GM23338 (cell line): ENCODE measurements at regions not wholly inside any gene's neighbourhood (a gene's known extent, or its start where the extent isn't known, plus 50 kb on each side); places are given as distances from the start of the nearest gene placed in this dataset.

Source experiments
- ATAC-seq: fragments of 200-7000 bp; cut with Tn5 transposase; 3 replicates; pipeline ENCODE4 v1.9.1; 2020
- DNase-seq: peaks from one replicate; pipeline ENCODE4 v3.0.0-alpha.2; 2015; ENCODE audit warnings: low spot score
- H2AFZ ChIP-seq: fragments of 200-600 bp; sonication (generic); 2 replicates; pipeline ENCODE4 v1.8.0; 2016; ENCODE audit warnings: antibody characterized with exemption, mild to moderate bottlenecking, moderate library complexity
- H3F3A ChIP-seq: fragments of 200-600 bp; sonication (generic); replicated peaks from 2 replicates; pipeline ENCODE4 v1.8.0; 2017; ENCODE audit warnings: antibody characterized with exemption, mixed run types, low read depth
- H3K27ac ChIP-seq: fragments of 200-600 bp; sonication (generic); 2 replicates; pipeline ENCODE4 v1.6.1; 2016; ENCODE audit warnings: low read depth
- H3K27me3 ChIP-seq: fragments of 200-600 bp; sonication (generic); 2 replicates; pipeline ENCODE4 v1.8.0; 2016; ENCODE audit warnings: mild to moderate bottlenecking, mixed run types, moderate library complexity; ENCODE audit not compliant: insufficient read depth
- H3K36me3 ChIP-seq: fragments of 200-600 bp; sonication (generic); 2 replicates; pipeline ENCODE4 v1.8.0; 2016; ENCODE audit warnings: mild to moderate bottlenecking; ENCODE audit not compliant: insufficient read depth
- H3K4me1 ChIP-seq: fragments of 200-600 bp; sonication (generic); 2 replicates; pipeline ENCODE4 v1.8.0; 2016; ENCODE audit warnings: mild to moderate bottlenecking, moderate library complexity; ENCODE audit not compliant: insufficient read depth
- H3K4me2 ChIP-seq: fragments of 200-600 bp; sonication (generic); 2 replicates; pipeline ENCODE4 v1.7.1; 2017; ENCODE audit warnings: mixed run types
- H3K4me3 ChIP-seq: fragments of 200-600 bp; sonication (generic); 2 replicates; pipeline ENCODE4 v1.6.1; 2016; ENCODE audit warnings: mixed run types
- H3K79me2 ChIP-seq: fragments of 200-600 bp; sonication (generic); replicated peaks from 2 replicates; pipeline ENCODE4 v1.8.0; 2017; ENCODE audit warnings: mild to moderate bottlenecking; ENCODE audit not compliant: insufficient read depth
- H3K9me2 ChIP-seq: fragments of 200-600 bp; sonication (generic); 2 replicates; pipeline ENCODE4 v1.8.0; 2017; ENCODE audit not compliant: insufficient read depth
- H4K20me1 ChIP-seq: fragments of 200-600 bp; sonication (generic); replicated peaks from 2 replicates; pipeline ENCODE4 v1.8.0; 2017; ENCODE audit warnings: mild to moderate bottlenecking; ENCODE audit not compliant: insufficient read depth
- H3K27ac Mint-ChIP-seq: 2 replicates; pipeline ENCODE4 v1.8.0; 2020; ENCODE audit warnings: inconsistent platforms, mild to moderate bottlenecking, moderate library complexity, mixed read lengths
- H3K27me3 Mint-ChIP-seq: 3 replicates; pipeline ENCODE4 v1.8.0; 2022; ENCODE audit warnings: low read depth, mild to moderate bottlenecking, moderate library complexity, mixed read lengths, inconsistent platforms; ENCODE audit not compliant: insufficient read depth, poor library complexity
- H3K36me3 Mint-ChIP-seq: 3 replicates; pipeline ENCODE4 v1.8.0; 2021; ENCODE audit warnings: low read depth, mild to moderate bottlenecking, inconsistent platforms, moderate library complexity, mixed read lengths
- H3K4me1 Mint-ChIP-seq: 3 replicates; pipeline ENCODE4 v1.8.0; 2020; ENCODE audit warnings: mild to moderate bottlenecking, inconsistent platforms, mixed read lengths
- H3K4me3 Mint-ChIP-seq: 3 replicates; pipeline ENCODE4 v1.8.0; 2021; ENCODE audit warnings: moderate library complexity, mild to moderate bottlenecking, inconsistent platforms, mixed read lengths
- H3K9me3 Mint-ChIP-seq: 3 replicates; pipeline ENCODE4 v1.8.0; 2020; ENCODE audit warnings: moderate library complexity, mild to moderate bottlenecking, inconsistent platforms, mixed read lengths
- CREB1 ChIP-seq: fragments of 250-450 bp; sonication (Bioruptor Pico); IDR thresholded peaks from 2 replicates; pipeline ENCODE4 v1.5.0; 2020; ENCODE audit warnings: low read depth, mild to moderate bottlenecking, moderate library complexity
- ETS1 ChIP-seq: IDR thresholded peaks from 2 replicates; pipeline ENCODE4 v1.6.1; 2016; ENCODE audit warnings: antibody characterized with exemption
- EZH2 ChIP-seq: fragments of 200-600 bp; sonication (generic); IDR thresholded peaks from one replicate; pipeline ENCODE4 v1.8.0; 2017; ENCODE audit warnings: antibody characterized with exemption, mild to moderate bottlenecking, low read depth; ENCODE audit not compliant: unreplicated experiment
- EZH2phosphoT487 ChIP-seq: fragments of 200-600 bp; sonication (generic); IDR thresholded peaks from one replicate; pipeline ENCODE4 v1.8.1; 2018; ENCODE audit warnings: antibody characterized with exemption; ENCODE audit not compliant: unreplicated experiment
- JUNB ChIP-seq: IDR thresholded peaks from one replicate; pipeline ENCODE4 v1.6.1; 2016; ENCODE audit warnings: antibody characterized with exemption; ENCODE audit not compliant: unreplicated experiment
- NANOG ChIP-seq: IDR thresholded peaks from 2 replicates; pipeline ENCODE4 v1.6.1; 2016; ENCODE audit warnings: antibody characterized with exemption, borderline replicate concordance
- POLR2AphosphoS5 ChIP-seq: IDR thresholded peaks from 2 replicates; pipeline ENCODE4 v1.6.1; 2016; ENCODE audit warnings: antibody characterized with exemption, low read depth
- STAT1 ChIP-seq: IDR thresholded peaks from one replicate; pipeline ENCODE4 v1.6.1; 2016; ENCODE audit warnings: antibody characterized with exemption; ENCODE audit not compliant: unreplicated experiment
- ZNF114 ChIP-seq: fragments of 250-450 bp; sonication (Bioruptor Pico); IDR thresholded peaks from 2 replicates; pipeline ENCODE4 v1.5.0; 2020; ENCODE audit warnings: mild to moderate bottlenecking, moderate library complexity
- ZNF331 ChIP-seq: fragments of 250-450 bp; sonication (Bioruptor Pico); IDR thresholded peaks from 2 replicates; pipeline ENCODE4 v1.5.0; 2020; ENCODE audit warnings: low read depth, mild to moderate bottlenecking, moderate library complexity
- ZNF462 ChIP-seq: fragments of 250-450 bp; sonication (Bioruptor Pico); IDR thresholded peaks from 2 replicates; pipeline ENCODE4 v1.5.0; 2020; ENCODE audit warnings: mild to moderate bottlenecking, moderate library complexity
- TF ChIP-seq, protein P1 (sequence below), 2 experiments: fragments of 200-600 bp in 1 of 2; sonication (generic) in 1 of 2; conservative IDR thresholded peaks; 2 replicates each; pipeline versions ENCODE4 v1.5.1 to v1.6.1; 2016 to 2017; ENCODE audit warnings: antibody characterized with exemption in 2 of 2, low read depth in 2 of 2, mild to moderate bottlenecking in 2 of 2, moderate library complexity in 1 of 2
- TF ChIP-seq, protein P2 (sequence below): IDR thresholded peaks from one replicate; pipeline ENCODE4 v1.6.1; 2018; ENCODE audit warnings: antibody characterized with exemption; ENCODE audit not compliant: unreplicated experiment

GRCh38 chr2:128413014-128413717 is 94.5 kb upstream of the HS6ST1 start:
- Mint-ChIP-seq H3K27ac (no peak overlapping the region), H3K36me3 (no peaks in the 10 kb centered on the region), H3K4me1 (peaks cover 23% of the 10 kb centered on the region), H3K4me3 (no peak overlapping the region), H3K27me3 (peaks cover 15% of the 10 kb centered on the region), H3K9me3 (peaks cover 7% of the 10 kb centered on the region; the same call in 1 of the 3 replicates)
- H3K9me2 ChIP-seq, result no peaks in the 10 kb centered on the region; the same call in 1 of the 2 replicates
- no peak overlapping the region for H3K4me3 ChIP-seq
- H3K4me1 ChIP-seq, result peaks cover 12% of the 10 kb centered on the region; the same call in 1 of the 2 replicates
- peak overlapping the region; percentile 69; the same call in 1 of the 2 replicates for H2AFZ ChIP-seq
- DNase-seq (no peak), ATAC-seq (no peak)
- no peaks in the 10 kb centered on the region for H3F3A ChIP-seq
- H4K20me1 ChIP-seq, result no peaks in the 10 kb centered on the region
- H3K4me2 ChIP-seq, result no peak overlapping the region
- H3K36me3 ChIP-seq, result no peaks in the 10 kb centered on the region
- no peaks in the 10 kb centered on the region for H3K79me2 ChIP-seq
- H3K27ac ChIP-seq, result no peak overlapping the region
- no peaks in the 10 kb centered on the region for H3K27me3 ChIP-seq
- TF ChIP-seq JUNB, result no peak
- TF ChIP-seq, protein P1, sequence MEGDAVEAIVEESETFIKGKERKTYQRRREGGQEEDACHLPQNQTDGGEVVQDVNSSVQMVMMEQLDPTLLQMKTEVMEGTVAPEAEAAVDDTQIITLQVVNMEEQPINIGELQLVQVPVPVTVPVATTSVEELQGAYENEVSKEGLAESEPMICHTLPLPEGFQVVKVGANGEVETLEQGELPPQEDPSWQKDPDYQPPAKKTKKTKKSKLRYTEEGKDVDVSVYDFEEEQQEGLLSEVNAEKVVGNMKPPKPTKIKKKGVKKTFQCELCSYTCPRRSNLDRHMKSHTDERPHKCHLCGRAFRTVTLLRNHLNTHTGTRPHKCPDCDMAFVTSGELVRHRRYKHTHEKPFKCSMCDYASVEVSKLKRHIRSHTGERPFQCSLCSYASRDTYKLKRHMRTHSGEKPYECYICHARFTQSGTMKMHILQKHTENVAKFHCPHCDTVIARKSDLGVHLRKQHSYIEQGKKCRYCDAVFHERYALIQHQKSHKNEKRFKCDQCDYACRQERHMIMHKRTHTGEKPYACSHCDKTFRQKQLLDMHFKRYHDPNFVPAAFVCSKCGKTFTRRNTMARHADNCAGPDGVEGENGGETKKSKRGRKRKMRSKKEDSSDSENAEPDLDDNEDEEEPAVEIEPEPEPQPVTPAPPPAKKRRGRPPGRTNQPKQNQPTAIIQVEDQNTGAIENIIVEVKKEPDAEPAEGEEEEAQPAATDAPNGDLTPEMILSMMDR (conservative IDR thresholded peaks at IDR 0.05; ENCODE audit: low read depth in 2 of 2), result no peak
- TF ChIP-seq EZH2phosphoT487, result no peak
- no peak for TF ChIP-seq ZNF331 (CRISPR knock-in tag)
- TF ChIP-seq POLR2AphosphoS5, result no peak
- no peak for TF ChIP-seq ETS1
- TF ChIP-seq ZNF462 (CRISPR knock-in tag), result no peak
- TF ChIP-seq CREB1 (CRISPR knock-in tag), result no peak
- no peak for TF ChIP-seq ZNF114 (CRISPR knock-in tag)
- TF ChIP-seq, protein P2, sequence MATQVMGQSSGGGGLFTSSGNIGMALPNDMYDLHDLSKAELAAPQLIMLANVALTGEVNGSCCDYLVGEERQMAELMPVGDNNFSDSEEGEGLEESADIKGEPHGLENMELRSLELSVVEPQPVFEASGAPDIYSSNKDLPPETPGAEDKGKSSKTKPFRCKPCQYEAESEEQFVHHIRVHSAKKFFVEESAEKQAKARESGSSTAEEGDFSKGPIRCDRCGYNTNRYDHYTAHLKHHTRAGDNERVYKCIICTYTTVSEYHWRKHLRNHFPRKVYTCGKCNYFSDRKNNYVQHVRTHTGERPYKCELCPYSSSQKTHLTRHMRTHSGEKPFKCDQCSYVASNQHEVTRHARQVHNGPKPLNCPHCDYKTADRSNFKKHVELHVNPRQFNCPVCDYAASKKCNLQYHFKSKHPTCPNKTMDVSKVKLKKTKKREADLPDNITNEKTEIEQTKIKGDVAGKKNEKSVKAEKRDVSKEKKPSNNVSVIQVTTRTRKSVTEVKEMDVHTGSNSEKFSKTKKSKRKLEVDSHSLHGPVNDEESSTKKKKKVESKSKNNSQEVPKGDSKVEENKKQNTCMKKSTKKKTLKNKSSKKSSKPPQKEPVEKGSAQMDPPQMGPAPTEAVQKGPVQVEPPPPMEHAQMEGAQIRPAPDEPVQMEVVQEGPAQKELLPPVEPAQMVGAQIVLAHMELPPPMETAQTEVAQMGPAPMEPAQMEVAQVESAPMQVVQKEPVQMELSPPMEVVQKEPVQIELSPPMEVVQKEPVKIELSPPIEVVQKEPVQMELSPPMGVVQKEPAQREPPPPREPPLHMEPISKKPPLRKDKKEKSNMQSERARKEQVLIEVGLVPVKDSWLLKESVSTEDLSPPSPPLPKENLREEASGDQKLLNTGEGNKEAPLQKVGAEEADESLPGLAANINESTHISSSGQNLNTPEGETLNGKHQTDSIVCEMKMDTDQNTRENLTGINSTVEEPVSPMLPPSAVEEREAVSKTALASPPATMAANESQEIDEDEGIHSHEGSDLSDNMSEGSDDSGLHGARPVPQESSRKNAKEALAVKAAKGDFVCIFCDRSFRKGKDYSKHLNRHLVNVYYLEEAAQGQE, result no peak
- TF ChIP-seq NANOG, result no peak
- no peak for TF ChIP-seq STAT1
- no peak for TF ChIP-seq EZH2
